HL-60 (cell line): ENCODE measurements at regions not wholly inside any gene's neighbourhood (a gene's known extent, or its start where the extent isn't known, plus 50 kb on each side); places are given as distances from the start of the nearest gene placed in this dataset.

Experiments
- DNase-seq, 2 experiments: peaks; one replicate each; pipeline ENCODE4 v3.0.0-alpha.2; 2010 to 2020; ENCODE audit warnings: low read depth in 1 of 2, low spot score in 1 of 2
- H3K27ac ChIP-seq: fragments of 250-450 bp; sonication (Bioruptor Pico); replicated peaks from 2 replicates; pipeline ENCODE4 v1.5.1; 2020; ENCODE audit warnings: mild to moderate bottlenecking, moderate library complexity
- H3K27me3 ChIP-seq: fragments of 250-450 bp; sonication (Bioruptor Pico); 2 replicates; pipeline ENCODE4 v1.5.1; 2021; ENCODE audit warnings: mild to moderate bottlenecking, moderate library complexity; ENCODE audit not compliant: insufficient read depth, poor library complexity, severe bottlenecking
- H3K4me3 ChIP-seq: replicated peaks from 2 replicates; pipeline ENCODE4 v1.5.1; 2011; ENCODE audit warnings: mild to moderate bottlenecking, control low read depth, low read length; ENCODE audit not compliant: insufficient read depth
- CTCF ChIP-seq: IDR thresholded peaks from one replicate; pipeline ENCODE4 v1.5.1; 2011; ENCODE audit warnings: low read length, control low read depth, inconsistent platforms; ENCODE audit not compliant: insufficient read depth
- GABPA ChIP-seq: IDR thresholded peaks from 2 replicates; pipeline ENCODE4 v1.6.1; 2012; ENCODE audit warnings: low read depth
- POLR2AphosphoS5 ChIP-seq: IDR thresholded peaks from 2 replicates; pipeline ENCODE4 v1.6.1; 2012; ENCODE audit warnings: low read depth
- SPI1 ChIP-seq: IDR thresholded peaks from 2 replicates; pipeline ENCODE4 v1.6.1; 2012; ENCODE audit warnings: low read depth, mild to moderate bottlenecking, borderline replicate concordance
- TF ChIP-seq, protein P1 (sequence below): IDR thresholded peaks from 2 replicates; pipeline ENCODE4 v1.6.1; 2012; ENCODE audit warnings: low read depth; ENCODE audit not compliant: insufficient replicate concordance

GRCh38 chr14:41392226-41392625 is 214.4 kb upstream of the LRFN5 start:
- no peak overlapping the region for H3K4me3 ChIP-seq

GRCh38 chr14:41389355-41389754 is 217.3 kb upstream of the LRFN5 start:
- no peak for DNase-seq
- H3K27me3 ChIP-seq, result no peaks in the 10 kb centered on the region
- no peak for TF ChIP-seq SPI1
- TF ChIP-seq, protein P1, sequence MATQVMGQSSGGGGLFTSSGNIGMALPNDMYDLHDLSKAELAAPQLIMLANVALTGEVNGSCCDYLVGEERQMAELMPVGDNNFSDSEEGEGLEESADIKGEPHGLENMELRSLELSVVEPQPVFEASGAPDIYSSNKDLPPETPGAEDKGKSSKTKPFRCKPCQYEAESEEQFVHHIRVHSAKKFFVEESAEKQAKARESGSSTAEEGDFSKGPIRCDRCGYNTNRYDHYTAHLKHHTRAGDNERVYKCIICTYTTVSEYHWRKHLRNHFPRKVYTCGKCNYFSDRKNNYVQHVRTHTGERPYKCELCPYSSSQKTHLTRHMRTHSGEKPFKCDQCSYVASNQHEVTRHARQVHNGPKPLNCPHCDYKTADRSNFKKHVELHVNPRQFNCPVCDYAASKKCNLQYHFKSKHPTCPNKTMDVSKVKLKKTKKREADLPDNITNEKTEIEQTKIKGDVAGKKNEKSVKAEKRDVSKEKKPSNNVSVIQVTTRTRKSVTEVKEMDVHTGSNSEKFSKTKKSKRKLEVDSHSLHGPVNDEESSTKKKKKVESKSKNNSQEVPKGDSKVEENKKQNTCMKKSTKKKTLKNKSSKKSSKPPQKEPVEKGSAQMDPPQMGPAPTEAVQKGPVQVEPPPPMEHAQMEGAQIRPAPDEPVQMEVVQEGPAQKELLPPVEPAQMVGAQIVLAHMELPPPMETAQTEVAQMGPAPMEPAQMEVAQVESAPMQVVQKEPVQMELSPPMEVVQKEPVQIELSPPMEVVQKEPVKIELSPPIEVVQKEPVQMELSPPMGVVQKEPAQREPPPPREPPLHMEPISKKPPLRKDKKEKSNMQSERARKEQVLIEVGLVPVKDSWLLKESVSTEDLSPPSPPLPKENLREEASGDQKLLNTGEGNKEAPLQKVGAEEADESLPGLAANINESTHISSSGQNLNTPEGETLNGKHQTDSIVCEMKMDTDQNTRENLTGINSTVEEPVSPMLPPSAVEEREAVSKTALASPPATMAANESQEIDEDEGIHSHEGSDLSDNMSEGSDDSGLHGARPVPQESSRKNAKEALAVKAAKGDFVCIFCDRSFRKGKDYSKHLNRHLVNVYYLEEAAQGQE, result no peak
- H3K27ac ChIP-seq, result no peak overlapping the region
- no peak overlapping the region for H3K4me3 ChIP-seq

More at GRCh38 chr14:41392226-41392625, 214.4 kb upstream of the LRFN5 start:
- H3K27me3 ChIP-seq, result no peaks in the 10 kb centered on the region
- H3K27ac ChIP-seq, result no peak overlapping the region
- no peak for TF ChIP-seq GABPA
- no peak for TF ChIP-seq CTCF
- no peak for TF ChIP-seq POLR2AphosphoS5
- no peak for TF ChIP-seq SPI1
- TF ChIP-seq, protein P1, result no peak
- no peak for DNase-seq

- TF ChIP-seq, protein P1, result no peak
- TF ChIP-seq GABPA, result no peak
- TF ChIP-seq CTCF, result no peak
- no peak for TF ChIP-seq POLR2AphosphoS5
- TF ChIP-seq SPI1, result no peak
- DNase-seq, result no peak
- Histone ChIP-seq H3K27ac (no peak overlapping the region), H3K27me3 (no peaks in the 10 kb centered on the region), H3K4me3 (no peak overlapping the region)
These were observed 220.9 kb upstream of the LRFN5 start for GRCh38 chr14:41385797-41386196.

DNA sequence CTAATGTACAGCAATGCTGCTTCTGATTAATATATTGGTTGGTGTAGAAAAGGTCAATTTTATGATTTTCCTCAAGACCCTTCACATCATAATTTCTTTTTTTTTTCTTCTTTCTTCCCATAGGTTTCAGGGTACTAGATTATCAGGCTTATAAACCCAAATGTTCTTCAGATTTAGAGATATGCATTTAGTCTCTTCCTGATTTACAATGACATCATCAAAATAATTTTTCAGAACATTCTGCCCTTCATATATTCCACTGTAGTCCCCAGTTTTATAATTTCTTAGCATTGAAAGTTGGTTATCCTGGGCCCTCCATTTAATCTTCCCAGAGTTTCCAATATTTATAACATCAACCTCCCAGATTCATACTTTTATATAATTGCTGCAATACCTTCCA is 226.7 kb upstream of the LRFN5 start:
- H3K4me3 ChIP-seq, result no peak overlapping the region
- no peak for TF ChIP-seq CTCF
- TF ChIP-seq POLR2AphosphoS5, result no peak
- TF ChIP-seq, protein P1, result no peak
- TF ChIP-seq GABPA, result no peak
- no peak for TF ChIP-seq SPI1
- no peak overlapping the region for H3K27ac ChIP-seq
- DNase-seq, result no peak
- H3K27me3 ChIP-seq, result no peaks in the 10 kb centered on the region
